MCF 10A (cell line): ENCODE measurements at regions not wholly inside any gene's neighbourhood (a gene's known extent, or its start where the extent isn't known, plus 50 kb on each side); places are given as distances from the start of the nearest gene placed in this dataset.

Experiments
- BruUV-seq: library from RNA; stranded (reverse); fragments of 400-500 nt; replicated peaks from 2 replicates; lab custom pipeline; 2021; lab: Mats Ljungman, UMichigan
- CTCF ChIA-PET: fragments of 300-600 bp; sonication (Branson Sonifier 250); formaldehyde crosslinking; extraction: SDS; loops from one replicate; lab custom pipeline; 2021; ENCODE audit warnings: antibody characterized with exemption, inconsistent platforms; lab: Yijun Ruan, JAX
- POLR2A ChIA-PET: fragments of 300-600, 350-650 bp; sonication (Branson Sonifier 250); formaldehyde crosslinking; extraction: SDS; loops from one replicate; lab custom pipeline; 2020; ENCODE audit warnings: antibody characterized with exemption, inconsistent platforms; lab: Yijun Ruan, JAX
- DNase-seq: peaks from one replicate; pipeline ENCODE4 v3.0.0-alpha.2; 2018; ENCODE audit not compliant: unreplicated experiment
- H3K27ac Mint-ChIP-seq: one replicate; pipeline ENCODE4 v1.8.0; 2022; ENCODE audit warnings: mild to moderate bottlenecking, low read depth, mixed read lengths; ENCODE audit not compliant: unreplicated experiment
- H3K27me3 Mint-ChIP-seq: one replicate; pipeline ENCODE4 v1.8.0; 2022; ENCODE audit warnings: mixed read lengths; ENCODE audit not compliant: insufficient read depth, unreplicated experiment
- H3K36me3 Mint-ChIP-seq: one replicate; pipeline ENCODE4 v1.8.0; 2022; ENCODE audit warnings: mild to moderate bottlenecking, moderate library complexity, mixed read lengths; ENCODE audit not compliant: insufficient read depth, unreplicated experiment
- H3K4me1 Mint-ChIP-seq: one replicate; pipeline ENCODE4 v1.8.0; 2022; ENCODE audit warnings: mixed read lengths; ENCODE audit not compliant: insufficient read depth, unreplicated experiment
- H3K4me3 Mint-ChIP-seq: one replicate; pipeline ENCODE4 v1.8.0; 2022; ENCODE audit warnings: mild to moderate bottlenecking, moderate library complexity, mixed read lengths; ENCODE audit not compliant: unreplicated experiment
- H3K9me3 Mint-ChIP-seq: one replicate; pipeline ENCODE4 v1.8.0; 2022; ENCODE audit warnings: mixed read lengths; ENCODE audit not compliant: unreplicated experiment
- intact Hi-C: fragments of 100-400 bp; cut with micrococcal nuclease; formaldehyde crosslinking; loops from 2 replicates; pipeline ENCODE4 v1.14.1; 2022
- TF ChIP-seq, protein P1 (sequence below): fragments of 200-600 bp; IDR thresholded peaks from one replicate; pipeline ENCODE4 v1.8.0; 2022; ENCODE audit warnings: antibody characterized with exemption, mild to moderate bottlenecking; ENCODE audit not compliant: unreplicated experiment

DNA sequence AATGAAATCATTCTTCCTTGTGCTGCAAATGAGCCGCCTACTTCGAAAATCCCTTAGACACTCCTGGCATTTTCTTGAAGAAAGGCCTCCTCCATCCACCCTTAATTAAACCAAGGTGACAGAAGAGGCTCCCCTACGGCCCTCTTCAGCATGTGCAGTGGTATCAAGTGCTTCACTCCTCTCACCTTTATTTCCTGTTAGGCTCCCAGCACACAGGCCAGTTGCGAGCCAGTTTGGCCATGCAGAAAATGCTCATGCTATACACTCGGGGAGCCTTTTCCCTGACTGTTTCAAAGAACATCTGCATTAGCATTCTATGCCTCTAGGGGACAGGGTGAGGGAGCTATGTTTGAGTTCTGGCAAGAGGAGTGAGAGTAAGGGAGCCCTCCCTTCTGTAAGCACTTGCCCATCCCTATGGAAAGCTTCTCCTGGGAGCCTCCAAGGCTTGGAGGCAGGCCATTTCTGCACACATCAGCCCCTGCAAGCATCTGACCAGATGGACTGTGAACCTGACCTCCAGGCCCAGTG, 291.5 kb downstream of the RPS29 start:
- Mint-ChIP-seq H3K27me3 (no peaks in the 10 kb centered on the region), H3K9me3 (peaks cover 8% of the 10 kb centered on the region), H3K4me1 (no peaks in the 10 kb centered on the region), H3K27ac (no peak overlapping the region), H3K36me3 (no peaks in the 10 kb centered on the region), H3K4me3 (no peak overlapping the region)
- ChIA-PET CTCF (interaction anchor here (1.0 kb wide), 1 partner anchor 11 kb away, joined by 4 read pairs; no protein-coding TSS in a partner anchor), POLR2A (no interaction called here)
- intact Hi-C loops: no loop called here
- no TSS peak for BruUV-seq
- TF ChIP-seq, protein P1, sequence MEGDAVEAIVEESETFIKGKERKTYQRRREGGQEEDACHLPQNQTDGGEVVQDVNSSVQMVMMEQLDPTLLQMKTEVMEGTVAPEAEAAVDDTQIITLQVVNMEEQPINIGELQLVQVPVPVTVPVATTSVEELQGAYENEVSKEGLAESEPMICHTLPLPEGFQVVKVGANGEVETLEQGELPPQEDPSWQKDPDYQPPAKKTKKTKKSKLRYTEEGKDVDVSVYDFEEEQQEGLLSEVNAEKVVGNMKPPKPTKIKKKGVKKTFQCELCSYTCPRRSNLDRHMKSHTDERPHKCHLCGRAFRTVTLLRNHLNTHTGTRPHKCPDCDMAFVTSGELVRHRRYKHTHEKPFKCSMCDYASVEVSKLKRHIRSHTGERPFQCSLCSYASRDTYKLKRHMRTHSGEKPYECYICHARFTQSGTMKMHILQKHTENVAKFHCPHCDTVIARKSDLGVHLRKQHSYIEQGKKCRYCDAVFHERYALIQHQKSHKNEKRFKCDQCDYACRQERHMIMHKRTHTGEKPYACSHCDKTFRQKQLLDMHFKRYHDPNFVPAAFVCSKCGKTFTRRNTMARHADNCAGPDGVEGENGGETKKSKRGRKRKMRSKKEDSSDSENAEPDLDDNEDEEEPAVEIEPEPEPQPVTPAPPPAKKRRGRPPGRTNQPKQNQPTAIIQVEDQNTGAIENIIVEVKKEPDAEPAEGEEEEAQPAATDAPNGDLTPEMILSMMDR: no peak
- DNase-seq: no peak

DNA sequence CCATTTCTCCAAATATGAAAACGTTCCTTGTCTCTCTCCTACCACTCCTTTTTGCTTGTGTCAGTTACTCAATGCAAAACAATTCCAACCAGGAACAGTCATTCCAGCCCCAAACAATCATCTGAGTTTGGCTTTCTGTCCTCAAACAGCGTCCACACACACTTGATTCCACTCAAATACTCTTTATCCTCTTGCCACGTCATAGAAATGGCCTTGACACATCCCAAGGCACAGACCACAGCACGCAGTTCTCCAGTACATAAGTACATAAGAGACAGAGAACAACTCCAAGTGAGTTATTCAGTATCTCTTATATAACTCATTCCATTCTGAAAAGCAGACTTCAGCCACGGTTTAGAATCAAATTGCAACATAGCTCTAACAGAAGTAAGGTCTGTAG, 299.2 kb downstream of the RPS29 start:
- POLR2A ChIA-PET: no interaction called here
- no TSS peak for BruUV-seq
- intact Hi-C loops: no loop called here
- no peaks in the 10 kb centered on the region for H3K4me1 Mint-ChIP-seq
- CTCF ChIA-PET: interaction anchor here (0.8 to 1.2 kb wide), 2 partner anchors 19 to 259 kb away, joined by 4 read pairs; no protein-coding TSS in a partner anchor
- no peak for DNase-seq
- TF ChIP-seq, protein P1: no peak
- no peak overlapping the region for H3K4me3 Mint-ChIP-seq
- H3K27me3 Mint-ChIP-seq: peaks cover 21% of the 10 kb centered on the region
- H3K9me3 Mint-ChIP-seq: no peaks in the 10 kb centered on the region
- no peaks in the 10 kb centered on the region for H3K36me3 Mint-ChIP-seq
- no peak overlapping the region for H3K27ac Mint-ChIP-seq

DNA sequence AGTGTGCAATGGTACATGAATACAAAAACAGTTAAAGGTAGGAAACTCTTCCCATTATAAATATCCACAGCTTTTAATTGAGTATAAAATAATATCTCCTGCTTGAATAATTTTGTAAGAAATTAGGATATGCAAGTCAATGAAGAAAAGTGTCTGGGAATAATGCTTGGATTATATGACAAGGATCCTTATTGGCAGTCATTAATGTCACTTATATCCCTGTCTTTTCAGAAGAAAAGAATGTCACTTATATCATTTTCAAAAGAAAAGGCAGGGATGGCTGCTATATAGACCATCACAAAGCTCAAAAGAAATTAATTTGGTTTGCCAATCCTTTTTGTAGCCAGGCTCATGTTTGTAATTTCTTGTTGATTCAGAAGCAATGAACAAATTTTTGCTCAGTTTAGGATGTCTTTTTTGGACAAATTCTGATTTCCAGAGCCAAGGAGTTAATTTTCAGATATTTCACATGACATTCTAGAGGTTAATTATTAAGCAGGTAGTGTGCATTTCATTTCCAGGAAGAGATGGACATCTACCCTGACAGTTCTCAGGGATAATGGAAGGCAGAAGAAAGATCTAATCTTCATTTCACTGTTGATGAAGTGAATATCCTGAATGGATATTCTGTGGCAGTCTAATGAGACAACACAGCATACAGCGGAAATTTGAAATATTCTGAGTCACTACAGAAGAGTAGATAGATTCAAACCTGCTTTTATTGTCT, 299.8 kb downstream of the RPS29 start:
- ChIA-PET POLR2A (no interaction called here), CTCF (interaction anchor here (0.8 kb wide), 1 partner anchor 259 kb away, joined by 4 read pairs; no protein-coding TSS in a partner anchor)
- H3K36me3 Mint-ChIP-seq: no peaks in the 10 kb centered on the region
- H3K27me3 Mint-ChIP-seq: peaks cover 21% of the 10 kb centered on the region
- DNase-seq: no peak
- no peak overlapping the region for H3K4me3 Mint-ChIP-seq
- BruUV-seq: no TSS peak
- no peak overlapping the region for H3K27ac Mint-ChIP-seq
- intact Hi-C loops: no loop called here
- H3K9me3 Mint-ChIP-seq: no peaks in the 10 kb centered on the region
- TF ChIP-seq, protein P1: no peak
- H3K4me1 Mint-ChIP-seq: no peaks in the 10 kb centered on the region

DNA sequence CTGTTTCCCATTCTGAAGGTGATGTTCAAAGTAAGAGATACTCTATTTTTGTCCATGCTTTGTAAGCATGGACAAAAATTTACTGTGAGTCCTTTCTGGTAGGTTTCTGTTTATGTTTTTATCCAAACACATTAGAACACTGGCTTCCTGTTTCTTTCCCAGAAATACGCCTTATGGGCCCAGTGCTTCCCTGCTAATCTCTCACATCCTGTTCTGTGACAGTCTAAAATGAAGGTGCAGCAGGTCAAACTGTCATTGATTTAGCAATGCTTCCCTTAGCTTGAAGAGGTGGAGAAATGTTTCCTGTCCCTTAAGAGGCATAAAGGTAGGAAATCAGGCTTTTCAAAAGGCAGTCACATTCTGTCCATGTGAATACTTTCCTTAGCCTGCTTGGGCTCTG, 305.6 kb downstream of the RPS29 start:
- no peak for DNase-seq
- POLR2A ChIA-PET: no interaction called here
- CTCF ChIA-PET: interaction anchor here (0.6 kb wide), 1 partner anchor 212 kb away, joined by 3 read pairs; no protein-coding TSS in a partner anchor
- H3K27ac Mint-ChIP-seq: no peak overlapping the region
- BruUV-seq: no TSS peak
- intact Hi-C loops: no loop called here
- H3K9me3 Mint-ChIP-seq: peaks cover 7% of the 10 kb centered on the region
- H3K36me3 Mint-ChIP-seq: no peaks in the 10 kb centered on the region
- H3K4me3 Mint-ChIP-seq: no peak overlapping the region
- TF ChIP-seq, protein P1: no peak
- H3K4me1 Mint-ChIP-seq: no peaks in the 10 kb centered on the region
- peaks cover 11% of the 10 kb centered on the region for H3K27me3 Mint-ChIP-seq
